GM12878 (cell line): ENCODE measurements at regions not wholly inside any gene's neighbourhood (a gene's known extent, or its start where the extent isn't known, plus 50 kb on each side); places are given as distances from the start of the nearest gene placed in this dataset.
A peak's percentile ranks its signal among the peaks of the same experiment; 100 is the strongest.

ENCODE experiments used
- CBX3 ChIP-seq: fragments of 200-600 bp; sonication (generic); IDR thresholded peaks from 2 replicates; pipeline ENCODE4 v1.6.1; 2016; ENCODE audit warnings: low read depth, borderline replicate concordance
- CEBPB ChIP-seq, 2 experiments: fragments of 150-350 bp in 1 of 2; IDR thresholded peaks; 2 replicates each; pipeline ENCODE4 v1.6.1; 2012 to 2014; ENCODE audit warnings: low read depth in 2 of 2, low read length in 2 of 2, borderline replicate concordance in 1 of 2, inconsistent platforms in 1 of 2
- CREB1 ChIP-seq: IDR thresholded peaks from 2 replicates; pipeline ENCODE4 v1.6.1; 2012; ENCODE audit warnings: low read depth, mild to moderate bottlenecking, inconsistent platforms
- ETV6 ChIP-seq, 2 experiments: fragments of 450-650 bp in 1 of 2; IDR thresholded peaks in 1 of 2; conservative IDR thresholded peaks in 1 of 2; 2 replicates each; pipeline ENCODE4 v1.6.1; 2014; ENCODE audit warnings: antibody characterized with exemption in 1 of 2, borderline replicate concordance in 1 of 2, low read depth in 1 of 2, mild to moderate bottlenecking in 1 of 2, moderate library complexity in 1 of 2
- GATAD2B ChIP-seq: fragments of 450-650 bp; conservative IDR thresholded peaks from 2 replicates; pipeline ENCODE4 v1.6.1; 2017; ENCODE audit warnings: low read depth, mild to moderate bottlenecking, moderate library complexity
- MEF2B ChIP-seq: fragments of 450-650 bp; IDR thresholded peaks from 2 replicates; pipeline ENCODE4 v1.6.1; 2018; ENCODE audit warnings: mild to moderate bottlenecking, moderate library complexity; ENCODE audit not compliant: partially characterized antibody, poor library complexity, severe bottlenecking
- MTA3 ChIP-seq: IDR thresholded peaks from 2 replicates; pipeline ENCODE4 v1.6.1; 2012; ENCODE audit warnings: low read length, inconsistent platforms, borderline replicate concordance
- MYB ChIP-seq: fragments of 150-350 bp; IDR thresholded peaks from 2 replicates; pipeline ENCODE4 v1.6.1; 2014; ENCODE audit warnings: mild to moderate bottlenecking, low read depth, low read length, borderline replicate concordance
- PAX5 ChIP-seq: IDR thresholded peaks from 2 replicates; pipeline ENCODE4 v1.6.1; 2011; ENCODE audit warnings: low read depth, low read length, borderline replicate concordance
- RBBP5 ChIP-seq: fragments of 200-600 bp; sonication (generic); conservative IDR thresholded peaks from 2 replicates; pipeline ENCODE4 v1.6.1; 2016
- SUPT20H ChIP-seq: IDR thresholded peaks from 2 replicates; pipeline ENCODE4 v1.6.1; 2011; ENCODE audit warnings: low read depth, mild to moderate bottlenecking, low read length, moderate library complexity, borderline replicate concordance; ENCODE audit not compliant: control insufficient read depth
- ZNF217 ChIP-seq: fragments of 450-650 bp; IDR thresholded peaks from 2 replicates; pipeline ENCODE4 v1.6.1; 2017; ENCODE audit warnings: antibody characterized with exemption, mild to moderate bottlenecking
- ZNF24 ChIP-seq: fragments of 450-650 bp; IDR thresholded peaks from 2 replicates; pipeline ENCODE4 v1.6.1; 2017; ENCODE audit warnings: antibody characterized with exemption, mild to moderate bottlenecking
- TF ChIP-seq, protein P1 (sequence below): fragments of 450-650 bp; IDR thresholded peaks from 2 replicates; pipeline ENCODE4 v1.6.1; 2016; ENCODE audit warnings: mild to moderate bottlenecking
- TF ChIP-seq, protein P2 (sequence below): fragments of 450-650 bp; IDR thresholded peaks from 2 replicates; pipeline ENCODE4 v1.6.1; 2017; ENCODE audit warnings: mild to moderate bottlenecking, moderate library complexity
- TF ChIP-seq, protein P3 (sequence below): IDR thresholded peaks from 2 replicates; pipeline ENCODE4 v1.6.1; 2012; ENCODE audit warnings: improper control_type of control experiment, low read depth, low read length; ENCODE audit not compliant: insufficient replicate concordance

GRCh38 chr7:121530227-121531174 lies 134.4 kb upstream of the FAM3C start (continued):
- TF ChIP-seq MYB (peak; percentile 86), ETV6 (conservative IDR thresholded peaks at IDR 0.05 in 1 of 2, IDR thresholded peaks at IDR 0.05 in 1 of 2; ENCODE audit: borderline replicate concordance in 1 of 2, low read depth in 1 of 2) (peak in 1 of 2 experiments; percentile 94; a peak in 2 of 4 replicates), MTA3 (peak; percentile 98; the same call in 1 of the 2 replicates), SUPT20H (no peak), ZNF24 (peak; percentile 73), CBX3 (no peak), RBBP5 (no peak; the same call in 1 of the 2 replicates), GATAD2B (peak; percentile 94), PAX5 (peak; percentile 99), ZNF217 (peak; percentile 81; the same call in 1 of the 2 replicates), CEBPB (IDR thresholded peaks at IDR 0.05; ENCODE audit: borderline replicate concordance in 1 of 2, low read depth in 2 of 2, low read length in 2 of 2) (peak in 1 of 2 experiments; percentile 89; a peak in 2 of 4 replicates), CREB1 (peak; percentile 83), MEF2B (peak; percentile 100)
- TF ChIP-seq, protein P1, sequence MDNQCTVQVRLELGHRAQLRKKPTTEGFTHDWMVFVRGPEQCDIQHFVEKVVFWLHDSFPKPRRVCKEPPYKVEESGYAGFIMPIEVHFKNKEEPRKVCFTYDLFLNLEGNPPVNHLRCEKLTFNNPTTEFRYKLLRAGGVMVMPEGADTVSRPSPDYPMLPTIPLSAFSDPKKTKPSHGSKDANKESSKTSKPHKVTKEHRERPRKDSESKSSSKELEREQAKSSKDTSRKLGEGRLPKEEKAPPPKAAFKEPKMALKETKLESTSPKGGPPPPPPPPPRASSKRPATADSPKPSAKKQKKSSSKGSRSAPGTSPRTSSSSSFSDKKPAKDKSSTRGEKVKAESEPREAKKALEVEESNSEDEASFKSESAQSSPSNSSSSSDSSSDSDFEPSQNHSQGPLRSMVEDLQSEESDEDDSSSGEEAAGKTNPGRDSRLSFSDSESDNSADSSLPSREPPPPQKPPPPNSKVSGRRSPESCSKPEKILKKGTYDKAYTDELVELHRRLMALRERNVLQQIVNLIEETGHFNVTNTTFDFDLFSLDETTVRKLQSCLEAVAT = peak; percentile 98
- TF ChIP-seq, protein P2, sequence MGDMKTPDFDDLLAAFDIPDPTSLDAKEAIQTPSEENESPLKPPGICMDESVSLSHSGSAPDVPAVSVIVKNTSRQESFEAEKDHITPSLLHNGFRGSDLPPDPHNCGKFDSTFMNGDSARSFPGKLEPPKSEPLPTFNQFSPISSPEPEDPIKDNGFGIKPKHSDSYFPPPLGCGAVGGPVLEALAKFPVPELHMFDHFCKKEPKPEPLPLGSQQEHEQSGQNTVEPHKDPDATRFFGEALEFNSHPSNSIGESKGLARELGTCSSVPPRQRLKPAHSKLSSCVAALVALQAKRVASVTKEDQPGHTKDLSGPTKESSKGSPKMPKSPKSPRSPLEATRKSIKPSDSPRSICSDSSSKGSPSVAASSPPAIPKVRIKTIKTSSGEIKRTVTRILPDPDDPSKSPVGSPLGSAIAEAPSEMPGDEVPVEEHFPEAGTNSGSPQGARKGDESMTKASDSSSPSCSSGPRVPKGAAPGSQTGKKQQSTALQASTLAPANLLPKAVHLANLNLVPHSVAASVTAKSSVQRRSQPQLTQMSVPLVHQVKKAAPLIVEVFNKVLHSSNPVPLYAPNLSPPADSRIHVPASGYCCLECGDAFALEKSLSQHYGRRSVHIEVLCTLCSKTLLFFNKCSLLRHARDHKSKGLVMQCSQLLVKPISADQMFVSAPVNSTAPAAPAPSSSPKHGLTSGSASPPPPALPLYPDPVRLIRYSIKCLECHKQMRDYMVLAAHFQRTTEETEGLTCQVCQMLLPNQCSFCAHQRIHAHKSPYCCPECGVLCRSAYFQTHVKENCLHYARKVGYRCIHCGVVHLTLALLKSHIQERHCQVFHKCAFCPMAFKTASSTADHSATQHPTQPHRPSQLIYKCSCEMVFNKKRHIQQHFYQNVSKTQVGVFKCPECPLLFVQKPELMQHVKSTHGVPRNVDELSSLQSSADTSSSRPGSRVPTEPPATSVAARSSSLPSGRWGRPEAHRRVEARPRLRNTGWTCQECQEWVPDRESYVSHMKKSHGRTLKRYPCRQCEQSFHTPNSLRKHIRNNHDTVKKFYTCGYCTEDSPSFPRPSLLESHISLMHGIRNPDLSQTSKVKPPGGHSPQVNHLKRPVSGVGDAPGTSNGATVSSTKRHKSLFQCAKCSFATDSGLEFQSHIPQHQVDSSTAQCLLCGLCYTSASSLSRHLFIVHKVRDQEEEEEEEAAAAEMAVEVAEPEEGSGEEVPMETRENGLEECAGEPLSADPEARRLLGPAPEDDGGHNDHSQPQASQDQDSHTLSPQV = no peak
- TF ChIP-seq, protein P3, sequence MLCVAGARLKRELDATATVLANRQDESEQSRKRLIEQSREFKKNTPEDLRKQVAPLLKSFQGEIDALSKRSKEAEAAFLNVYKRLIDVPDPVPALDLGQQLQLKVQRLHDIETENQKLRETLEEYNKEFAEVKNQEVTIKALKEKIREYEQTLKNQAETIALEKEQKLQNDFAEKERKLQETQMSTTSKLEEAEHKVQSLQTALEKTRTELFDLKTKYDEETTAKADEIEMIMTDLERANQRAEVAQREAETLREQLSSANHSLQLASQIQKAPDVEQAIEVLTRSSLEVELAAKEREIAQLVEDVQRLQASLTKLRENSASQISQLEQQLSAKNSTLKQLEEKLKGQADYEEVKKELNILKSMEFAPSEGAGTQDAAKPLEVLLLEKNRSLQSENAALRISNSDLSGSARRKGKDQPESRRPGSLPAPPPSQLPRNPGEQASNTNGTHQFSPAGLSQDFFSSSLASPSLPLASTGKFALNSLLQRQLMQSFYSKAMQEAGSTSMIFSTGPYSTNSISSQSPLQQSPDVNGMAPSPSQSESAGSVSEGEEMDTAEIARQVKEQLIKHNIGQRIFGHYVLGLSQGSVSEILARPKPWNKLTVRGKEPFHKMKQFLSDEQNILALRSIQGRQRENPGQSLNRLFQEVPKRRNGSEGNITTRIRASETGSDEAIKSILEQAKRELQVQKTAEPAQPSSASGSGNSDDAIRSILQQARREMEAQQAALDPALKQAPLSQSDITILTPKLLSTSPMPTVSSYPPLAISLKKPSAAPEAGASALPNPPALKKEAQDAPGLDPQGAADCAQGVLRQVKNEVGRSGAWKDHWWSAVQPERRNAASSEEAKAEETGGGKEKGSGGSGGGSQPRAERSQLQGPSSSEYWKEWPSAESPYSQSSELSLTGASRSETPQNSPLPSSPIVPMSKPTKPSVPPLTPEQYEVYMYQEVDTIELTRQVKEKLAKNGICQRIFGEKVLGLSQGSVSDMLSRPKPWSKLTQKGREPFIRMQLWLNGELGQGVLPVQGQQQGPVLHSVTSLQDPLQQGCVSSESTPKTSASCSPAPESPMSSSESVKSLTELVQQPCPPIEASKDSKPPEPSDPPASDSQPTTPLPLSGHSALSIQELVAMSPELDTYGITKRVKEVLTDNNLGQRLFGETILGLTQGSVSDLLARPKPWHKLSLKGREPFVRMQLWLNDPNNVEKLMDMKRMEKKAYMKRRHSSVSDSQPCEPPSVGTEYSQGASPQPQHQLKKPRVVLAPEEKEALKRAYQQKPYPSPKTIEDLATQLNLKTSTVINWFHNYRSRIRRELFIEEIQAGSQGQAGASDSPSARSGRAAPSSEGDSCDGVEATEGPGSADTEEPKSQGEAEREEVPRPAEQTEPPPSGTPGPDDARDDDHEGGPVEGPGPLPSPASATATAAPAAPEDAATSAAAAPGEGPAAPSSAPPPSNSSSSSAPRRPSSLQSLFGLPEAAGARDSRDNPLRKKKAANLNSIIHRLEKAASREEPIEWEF = peak; percentile 95
